Cardiac fibroblast (primary cell): ENCODE measurements at regions not wholly inside any gene's neighbourhood (a gene's known extent, or its start where the extent isn't known, plus 50 kb on each side); places are given as distances from the start of the nearest gene placed in this dataset.
"Not testable (repeated sequence)": the region's sequence is repeated elsewhere in the genome, so short reads cannot be mapped to it uniquely, and the experiment has no call there.

Experiments
- DNase-seq, 2 donors: peaks; one replicate each; pipeline versions ENCODE4 v3.0.0 to v3.0.0-alpha.2; 2010; ENCODE audit warnings: low read depth in 2 of 2
- H3K4me3 ChIP-seq, 2 donors: replicated peaks in 1 of 2; 1 replicate in 1 of 2; 2 replicates in 1 of 2; pipeline ENCODE4 v1.5.1; 2011; ENCODE audit warnings: low read depth in 2 of 2, low read length in 2 of 2, mild to moderate bottlenecking in 2 of 2, moderate library complexity in 1 of 2
- TF ChIP-seq, protein P1 (sequence below): IDR thresholded peaks from one replicate; pipeline ENCODE4 v1.5.1; 2011; ENCODE audit warnings: low read depth, mild to moderate bottlenecking, low read length, inconsistent platforms

DNA sequence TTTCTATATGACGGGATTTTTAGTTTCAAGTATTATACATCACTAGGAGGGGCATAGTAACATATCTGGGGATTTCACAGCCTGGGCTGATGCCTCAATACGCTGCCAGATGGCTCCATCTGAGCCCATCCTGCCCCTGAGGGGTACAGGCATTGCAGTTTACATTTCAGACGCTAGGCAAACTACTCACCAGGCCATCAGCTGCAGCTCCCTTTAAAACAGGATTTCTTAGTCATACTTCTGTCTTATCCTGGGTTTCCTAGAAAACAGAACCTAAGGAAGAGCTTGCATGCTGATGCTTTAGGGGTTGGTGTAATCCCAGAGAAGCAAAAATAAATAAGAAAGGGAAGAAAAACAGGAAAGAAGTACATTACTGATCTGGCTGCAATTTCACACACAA, 372.8 kb upstream of the PIK3R1 start:
- no peak overlapping the region for H3K4me3 ChIP-seq
- DNase-seq: peak; percentile 22 to 54
- TF ChIP-seq, protein P1, sequence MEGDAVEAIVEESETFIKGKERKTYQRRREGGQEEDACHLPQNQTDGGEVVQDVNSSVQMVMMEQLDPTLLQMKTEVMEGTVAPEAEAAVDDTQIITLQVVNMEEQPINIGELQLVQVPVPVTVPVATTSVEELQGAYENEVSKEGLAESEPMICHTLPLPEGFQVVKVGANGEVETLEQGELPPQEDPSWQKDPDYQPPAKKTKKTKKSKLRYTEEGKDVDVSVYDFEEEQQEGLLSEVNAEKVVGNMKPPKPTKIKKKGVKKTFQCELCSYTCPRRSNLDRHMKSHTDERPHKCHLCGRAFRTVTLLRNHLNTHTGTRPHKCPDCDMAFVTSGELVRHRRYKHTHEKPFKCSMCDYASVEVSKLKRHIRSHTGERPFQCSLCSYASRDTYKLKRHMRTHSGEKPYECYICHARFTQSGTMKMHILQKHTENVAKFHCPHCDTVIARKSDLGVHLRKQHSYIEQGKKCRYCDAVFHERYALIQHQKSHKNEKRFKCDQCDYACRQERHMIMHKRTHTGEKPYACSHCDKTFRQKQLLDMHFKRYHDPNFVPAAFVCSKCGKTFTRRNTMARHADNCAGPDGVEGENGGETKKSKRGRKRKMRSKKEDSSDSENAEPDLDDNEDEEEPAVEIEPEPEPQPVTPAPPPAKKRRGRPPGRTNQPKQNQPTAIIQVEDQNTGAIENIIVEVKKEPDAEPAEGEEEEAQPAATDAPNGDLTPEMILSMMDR: peak; percentile 38

- not testable (repeated sequence) for DNase-seq, H3K4me3 ChIP-seq
Observed at GRCh38 chr5:67837225-67837624, 378.3 kb upstream of the PIK3R1 start.

- not testable (repeated sequence) for DNase-seq, H3K4me3 ChIP-seq
Observed at GRCh38 chr5:67836496-67836895, 379.1 kb upstream of the PIK3R1 start.

- no peak overlapping the region for H3K4me3 ChIP-seq
- TF ChIP-seq, protein P1: no peak
- DNase-seq: no peak
Observed at GRCh38 chr5:67831048-67831447, 384.5 kb upstream of the PIK3R1 start.

DNA sequence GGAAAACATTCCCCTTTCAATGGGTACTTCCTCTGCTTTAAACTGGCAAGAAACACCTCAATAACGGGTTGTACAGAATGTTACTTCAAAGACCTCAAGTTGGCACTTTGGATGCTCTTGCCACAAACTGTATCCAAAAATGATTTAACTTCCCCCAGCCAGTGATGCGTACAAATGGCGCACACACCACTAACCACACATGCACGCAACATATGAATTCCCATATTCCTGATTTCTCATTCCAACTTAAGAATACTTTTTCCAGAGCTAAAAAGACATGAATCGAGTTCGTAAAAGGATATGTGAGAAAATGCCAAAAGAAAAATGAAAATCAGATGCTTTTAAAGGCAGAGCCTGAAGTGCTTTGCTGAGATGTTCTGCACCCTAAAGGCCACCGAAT, 388.0 kb upstream of the PIK3R1 start:
- TF ChIP-seq, protein P1: no peak
- H3K4me3 ChIP-seq: no peak overlapping the region
- no peak for DNase-seq

DNA sequence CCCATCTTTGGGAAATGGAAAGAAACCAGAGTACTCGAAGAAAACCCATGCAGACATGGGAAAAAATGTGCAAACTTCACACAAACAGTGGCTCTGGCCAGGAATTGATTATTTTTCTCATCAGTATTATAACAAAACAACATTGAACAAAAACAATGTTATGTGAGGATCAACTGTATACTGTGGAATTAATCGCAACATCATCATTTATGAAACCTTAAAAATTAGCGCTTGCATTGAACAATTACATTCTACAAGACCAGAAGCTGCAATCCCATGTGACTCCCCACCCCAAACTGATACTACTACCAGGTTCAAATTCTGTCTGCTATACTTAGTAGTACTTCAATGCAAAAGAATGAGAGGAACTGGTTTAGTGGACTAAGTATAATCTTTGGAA, 390.7 kb upstream of the PIK3R1 start:
- TF ChIP-seq, protein P1: no peak
- DNase-seq: no peak
- no peak overlapping the region for H3K4me3 ChIP-seq

- no peak for DNase-seq
- TF ChIP-seq, protein P1: no peak
- H3K4me3 ChIP-seq: no peak overlapping the region
Observed at GRCh38 chr5:67817652-67818051, 397.9 kb upstream of the PIK3R1 start.

GRCh38 chr5:67816456-67816855, 399.1 kb upstream of the PIK3R1 start:
- H3K4me3 ChIP-seq: no peak overlapping the region
- TF ChIP-seq, protein P1: no peak
- no peak for DNase-seq
